A673 (cell line): ENCODE measurements at regions not wholly inside any gene's neighbourhood (a gene's known extent, or its start where the extent isn't known, plus 50 kb on each side); places are given as distances from the start of the nearest gene placed in this dataset.
"Not testable (repeated sequence)": the region's sequence is repeated elsewhere in the genome, so short reads cannot be mapped to it uniquely, and the experiment has no call there.

Experiments used
- BruUV-seq: library from RNA; stranded (reverse); fragments of 400-500 nt; replicated peaks from 2 replicates; lab custom pipeline; 2021; lab: Mats Ljungman, UMichigan
- CTCF ChIA-PET: fragments of 300-600 bp; sonication (Branson Sonifier 250); formaldehyde crosslinking; loops from one replicate; lab custom pipeline; 2022; ENCODE audit warnings: antibody characterized with exemption; lab: Charles Lee
- POLR2A ChIA-PET: fragments of 300-600 bp; sonication (Branson Sonifier 250); formaldehyde crosslinking; loops from one replicate; lab custom pipeline; 2022; ENCODE audit warnings: antibody characterized with exemption; ENCODE audit not compliant: low non-redundant PET; lab: Charles Lee
- DNase-seq: peaks from one replicate; pipeline ENCODE4 v3.0.0-alpha.2; 2015; ENCODE audit warnings: low spot score
- H3K27ac ChIP-seq: fragments of 200-600 bp; sonication (generic); 2 replicates; pipeline ENCODE4 v1.5.1; 2016; ENCODE audit warnings: mixed run types, low read depth, mild to moderate bottlenecking, mixed read lengths, antibody characterized with exemption, low read length; ENCODE audit not compliant: poor library complexity, severe bottlenecking
- H3K27me3 ChIP-seq: fragments of 200-600 bp; sonication (generic); replicated peaks from 2 replicates; pipeline ENCODE4 v1.6.1; 2017; ENCODE audit warnings: mixed run types, low read depth, mild to moderate bottlenecking, mixed read lengths, antibody characterized with exemption, low read length; ENCODE audit not compliant: insufficient read depth, poor library complexity
- H3K36me3 ChIP-seq: fragments of 200-600 bp; sonication (generic); 2 replicates; pipeline ENCODE4 v1.6.1; 2016; ENCODE audit warnings: mixed run types, mild to moderate bottlenecking, mixed read lengths, antibody characterized with exemption, low read length; ENCODE audit not compliant: insufficient read depth, poor library complexity, severe bottlenecking
- H3K4me1 ChIP-seq: fragments of 200-600 bp; sonication (generic); 2 replicates; pipeline ENCODE4 v1.6.1; 2017; ENCODE audit warnings: mixed run types, mild to moderate bottlenecking, mixed read lengths, antibody characterized with exemption, low read length; ENCODE audit not compliant: insufficient read depth, poor library complexity, severe bottlenecking
- H3K4me3 ChIP-seq: fragments of 200-600 bp; sonication (generic); 2 replicates; pipeline ENCODE4 v1.5.1; 2016; ENCODE audit warnings: low read depth, mixed run types, mild to moderate bottlenecking, mixed read lengths, low read length; ENCODE audit not compliant: poor library complexity, severe bottlenecking
- H3K9me3 ChIP-seq: fragments of 200-600 bp; sonication (generic); 2 replicates; pipeline ENCODE4 v1.6.1; 2016; ENCODE audit warnings: mixed run types, low read depth, mild to moderate bottlenecking, mixed read lengths, antibody characterized with exemption, low read length; ENCODE audit not compliant: poor library complexity, severe bottlenecking
- EZH2 ChIP-seq: fragments of 200-600 bp; sonication (generic); IDR thresholded peaks from 2 replicates; pipeline ENCODE4 v1.6.1; 2017; ENCODE audit warnings: borderline replicate concordance, low read depth, mild to moderate bottlenecking, mixed read lengths, antibody characterized with exemption, low read length; ENCODE audit not compliant: poor library complexity, severe bottlenecking
- intact Hi-C: fragments of 100-400 bp; cut with micrococcal nuclease; formaldehyde crosslinking; loops from one replicate; pipeline ENCODE4 v1.10.0; 2022; ENCODE audit not compliant: unreplicated experiment
- TF ChIP-seq, protein P1 (sequence below): fragments of 300-800, 200-600 bp; sonication (generic); conservative IDR thresholded peaks from 2 replicates; pipeline ENCODE4 v1.5.1; 2017; ENCODE audit warnings: low read depth, mild to moderate bottlenecking, antibody characterized with exemption, low read length, moderate library complexity, mixed read lengths

DNA sequence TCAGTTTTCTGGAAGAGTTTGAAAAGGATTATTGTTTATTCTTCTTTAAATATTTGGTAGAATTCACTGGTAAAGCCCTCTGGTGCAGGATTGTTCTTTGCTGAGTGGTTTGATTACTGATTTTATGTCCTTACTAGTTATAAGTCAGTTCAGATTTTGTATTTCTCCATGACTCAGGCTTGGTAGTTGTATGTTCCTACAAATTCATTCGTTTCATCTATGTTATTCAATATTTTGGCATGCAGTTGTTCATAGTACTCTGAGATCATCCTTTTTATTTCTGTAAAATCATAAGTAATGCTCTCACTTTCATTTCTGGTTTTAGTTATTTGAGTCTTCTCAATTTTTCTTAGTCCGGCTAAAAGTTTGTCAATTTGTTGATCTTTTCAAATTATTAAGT, 58.1 kb upstream of the CRYM start:
- TF ChIP-seq EZH2, result no peak
- TF ChIP-seq, protein P1, sequence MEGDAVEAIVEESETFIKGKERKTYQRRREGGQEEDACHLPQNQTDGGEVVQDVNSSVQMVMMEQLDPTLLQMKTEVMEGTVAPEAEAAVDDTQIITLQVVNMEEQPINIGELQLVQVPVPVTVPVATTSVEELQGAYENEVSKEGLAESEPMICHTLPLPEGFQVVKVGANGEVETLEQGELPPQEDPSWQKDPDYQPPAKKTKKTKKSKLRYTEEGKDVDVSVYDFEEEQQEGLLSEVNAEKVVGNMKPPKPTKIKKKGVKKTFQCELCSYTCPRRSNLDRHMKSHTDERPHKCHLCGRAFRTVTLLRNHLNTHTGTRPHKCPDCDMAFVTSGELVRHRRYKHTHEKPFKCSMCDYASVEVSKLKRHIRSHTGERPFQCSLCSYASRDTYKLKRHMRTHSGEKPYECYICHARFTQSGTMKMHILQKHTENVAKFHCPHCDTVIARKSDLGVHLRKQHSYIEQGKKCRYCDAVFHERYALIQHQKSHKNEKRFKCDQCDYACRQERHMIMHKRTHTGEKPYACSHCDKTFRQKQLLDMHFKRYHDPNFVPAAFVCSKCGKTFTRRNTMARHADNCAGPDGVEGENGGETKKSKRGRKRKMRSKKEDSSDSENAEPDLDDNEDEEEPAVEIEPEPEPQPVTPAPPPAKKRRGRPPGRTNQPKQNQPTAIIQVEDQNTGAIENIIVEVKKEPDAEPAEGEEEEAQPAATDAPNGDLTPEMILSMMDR, result no peak

DNA sequence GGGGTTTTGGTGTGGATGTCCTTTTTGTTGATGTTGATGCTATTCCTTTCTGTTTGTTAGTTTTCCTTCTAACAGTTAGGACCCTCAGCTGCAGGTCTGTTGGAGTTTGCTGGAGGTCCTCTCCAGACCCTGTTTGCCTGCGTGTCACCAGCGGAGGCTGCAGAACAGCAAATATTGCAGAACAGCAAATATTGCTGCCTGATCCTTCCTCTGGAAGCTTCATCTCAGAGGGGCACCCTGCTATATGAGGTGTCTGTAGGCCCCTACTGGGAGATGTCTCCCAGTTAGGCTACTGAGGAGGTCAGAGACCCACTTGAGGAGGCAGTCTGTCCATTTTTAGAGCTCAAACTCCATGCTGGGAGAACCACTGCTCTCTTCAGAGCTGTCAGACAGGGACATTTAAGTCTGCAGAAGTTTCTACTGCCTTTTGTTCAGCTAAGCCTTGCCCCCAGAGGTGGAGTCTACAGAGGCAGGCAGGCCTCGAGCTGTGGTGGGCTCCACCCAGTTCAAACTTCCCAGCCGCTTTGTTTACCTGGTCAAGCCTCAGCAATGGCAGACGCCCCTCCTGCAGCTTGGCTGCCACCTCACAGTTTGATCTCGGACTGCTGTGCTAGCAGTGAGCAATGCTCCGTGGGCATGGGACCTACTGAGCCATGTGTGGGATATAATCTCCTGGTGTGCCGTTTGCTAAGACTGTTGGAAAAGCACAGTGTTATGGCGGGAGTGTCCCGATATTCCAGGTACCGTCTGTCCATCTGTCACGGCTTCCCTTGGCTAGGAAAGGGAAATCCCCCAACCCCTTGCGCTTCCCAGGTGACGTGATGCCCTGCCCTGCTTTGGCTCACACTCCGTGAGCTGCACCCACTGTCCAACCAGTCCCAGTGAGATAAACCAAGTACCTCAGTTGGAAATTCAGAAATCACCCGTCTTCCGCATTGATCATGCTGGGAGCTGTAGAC, 56.4 kb upstream of the CRYM start:
- DNase-seq, POLR2A ChIA-PET, H3K9me3 ChIP-seq, H3K36me3 ChIP-seq, intact Hi-C loops, H3K4me1 ChIP-seq, H3K4me3 ChIP-seq, CTCF ChIA-PET, H3K27ac ChIP-seq, BruUV-seq: not testable (repeated sequence)
- peaks cover 10% of the 10 kb centered on the region for H3K27me3 ChIP-seq

More for the DNA sequence above, 58.1 kb upstream of the CRYM start:
- DNase-seq, result no peak
- no peak overlapping the region for H3K27ac ChIP-seq
- intact Hi-C loops, result no loop called here
- no peaks in the 10 kb centered on the region for H3K9me3 ChIP-seq
- POLR2A ChIA-PET, result no interaction called here
- CTCF ChIA-PET, result no interaction called here
- peaks cover 10% of the 10 kb centered on the region for H3K27me3 ChIP-seq
- no peaks in the 10 kb centered on the region for H3K4me1 ChIP-seq
- H3K4me3 ChIP-seq, result no peak overlapping the region
- no peaks in the 10 kb centered on the region for H3K36me3 ChIP-seq
- BruUV-seq, result no TSS peak

DNA sequence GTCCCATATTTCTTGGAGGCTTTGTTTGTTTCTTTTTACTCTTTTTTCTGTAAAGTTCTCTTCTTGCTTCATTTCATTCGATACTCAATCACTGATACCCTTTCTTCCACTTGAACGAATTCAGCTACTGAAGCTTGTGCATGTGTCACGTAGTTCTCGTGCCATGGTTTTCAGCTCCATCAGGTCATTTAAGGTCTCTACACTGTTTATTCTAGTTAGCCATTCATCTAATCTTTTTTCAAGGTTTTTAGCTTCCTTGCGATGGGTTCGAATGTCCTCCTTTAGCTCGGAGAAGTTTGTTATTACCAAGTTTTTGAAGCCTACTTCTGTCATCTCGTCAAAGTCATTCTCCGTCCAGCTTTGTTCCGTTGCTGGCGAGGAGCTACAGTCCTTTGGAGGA, 55.6 kb upstream of the CRYM start:
- CTCF ChIA-PET, BruUV-seq, POLR2A ChIA-PET: not testable (repeated sequence)

More for the DNA sequence above, 55.6 kb upstream of the CRYM start:
- peaks cover 10% of the 10 kb centered on the region for H3K27me3 ChIP-seq
- DNase-seq, H3K36me3 ChIP-seq, H3K9me3 ChIP-seq, H3K4me3 ChIP-seq, H3K27ac ChIP-seq, H3K4me1 ChIP-seq, intact Hi-C loops: not testable (repeated sequence)
